DND-41 (cell line): ENCODE measurements at regions not wholly inside any gene's neighbourhood (a gene's known extent, or its start where the extent isn't known, plus 50 kb on each side); places are given as distances from the start of the nearest gene placed in this dataset.

Experiments used
- CTCF ChIP-seq: IDR thresholded peaks from 2 replicates; pipeline ENCODE4 v1.5.1; 2012; ENCODE audit warnings: borderline replicate concordance, low read length, moderate library complexity, mild to moderate bottlenecking; ENCODE audit not compliant: poor library complexity, severe bottlenecking; ENCODE audit errors: extremely low read depth
- EZH2 ChIP-seq: IDR thresholded peaks from 3 replicates; pipeline ENCODE4 v1.6.1; 2012; ENCODE audit warnings: borderline replicate concordance, low read depth, mild to moderate bottlenecking, moderate library complexity, low read length, inconsistent platforms; ENCODE audit not compliant: severe bottlenecking

GRCh38 chr12:126953365-126953889, 1313.5 kb upstream of the TMEM132C start:
- TF ChIP-seq CTCF: no peak
- TF ChIP-seq EZH2: no peak
